NB4 (cell line): ENCODE measurements at regions not wholly inside any gene's neighbourhood (a gene's known extent, or its start where the extent isn't known, plus 50 kb on each side); places are given as distances from the start of the nearest gene placed in this dataset.

Source experiments
- DNase-seq: peaks from one replicate; pipeline ENCODE4 v3.0.0; 2010; ENCODE audit warnings: low read depth
- H3K4me3 ChIP-seq: one replicate; pipeline ENCODE4 v1.5.1; 2011; ENCODE audit warnings: mild to moderate bottlenecking, low read depth, low read length, moderate library complexity
- MYC ChIP-seq: IDR thresholded peaks from 2 replicates; pipeline ENCODE4 v1.6.1; 2011; ENCODE audit warnings: low read depth, low read length
- POLR2A ChIP-seq: IDR thresholded peaks from 2 replicates; pipeline ENCODE4 v1.6.1; 2011; ENCODE audit warnings: mild to moderate bottlenecking; ENCODE audit not compliant: insufficient read length; ENCODE audit errors: extremely low read depth
- TF ChIP-seq, protein P1 (sequence below): IDR thresholded peaks from one replicate; pipeline ENCODE4 v1.5.1; 2012; ENCODE audit warnings: low read depth, low read length
- TF ChIP-seq, protein P2 (sequence below): IDR thresholded peaks from 2 replicates; pipeline ENCODE4 v1.6.1; 2011; ENCODE audit warnings: low read depth, low read length

- H3K4me3 ChIP-seq: no peak overlapping the region
- TF ChIP-seq, protein P1, sequence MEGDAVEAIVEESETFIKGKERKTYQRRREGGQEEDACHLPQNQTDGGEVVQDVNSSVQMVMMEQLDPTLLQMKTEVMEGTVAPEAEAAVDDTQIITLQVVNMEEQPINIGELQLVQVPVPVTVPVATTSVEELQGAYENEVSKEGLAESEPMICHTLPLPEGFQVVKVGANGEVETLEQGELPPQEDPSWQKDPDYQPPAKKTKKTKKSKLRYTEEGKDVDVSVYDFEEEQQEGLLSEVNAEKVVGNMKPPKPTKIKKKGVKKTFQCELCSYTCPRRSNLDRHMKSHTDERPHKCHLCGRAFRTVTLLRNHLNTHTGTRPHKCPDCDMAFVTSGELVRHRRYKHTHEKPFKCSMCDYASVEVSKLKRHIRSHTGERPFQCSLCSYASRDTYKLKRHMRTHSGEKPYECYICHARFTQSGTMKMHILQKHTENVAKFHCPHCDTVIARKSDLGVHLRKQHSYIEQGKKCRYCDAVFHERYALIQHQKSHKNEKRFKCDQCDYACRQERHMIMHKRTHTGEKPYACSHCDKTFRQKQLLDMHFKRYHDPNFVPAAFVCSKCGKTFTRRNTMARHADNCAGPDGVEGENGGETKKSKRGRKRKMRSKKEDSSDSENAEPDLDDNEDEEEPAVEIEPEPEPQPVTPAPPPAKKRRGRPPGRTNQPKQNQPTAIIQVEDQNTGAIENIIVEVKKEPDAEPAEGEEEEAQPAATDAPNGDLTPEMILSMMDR: no peak
- TF ChIP-seq, protein P2, sequence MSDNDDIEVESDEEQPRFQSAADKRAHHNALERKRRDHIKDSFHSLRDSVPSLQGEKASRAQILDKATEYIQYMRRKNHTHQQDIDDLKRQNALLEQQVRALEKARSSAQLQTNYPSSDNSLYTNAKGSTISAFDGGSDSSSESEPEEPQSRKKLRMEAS: no peak
- TF ChIP-seq MYC (no peak), POLR2A (no peak)
- no peak for DNase-seq
These were observed 286.0 kb upstream of the CDH4 start for GRCh38 chr20:60966031-60966430.

DNA sequence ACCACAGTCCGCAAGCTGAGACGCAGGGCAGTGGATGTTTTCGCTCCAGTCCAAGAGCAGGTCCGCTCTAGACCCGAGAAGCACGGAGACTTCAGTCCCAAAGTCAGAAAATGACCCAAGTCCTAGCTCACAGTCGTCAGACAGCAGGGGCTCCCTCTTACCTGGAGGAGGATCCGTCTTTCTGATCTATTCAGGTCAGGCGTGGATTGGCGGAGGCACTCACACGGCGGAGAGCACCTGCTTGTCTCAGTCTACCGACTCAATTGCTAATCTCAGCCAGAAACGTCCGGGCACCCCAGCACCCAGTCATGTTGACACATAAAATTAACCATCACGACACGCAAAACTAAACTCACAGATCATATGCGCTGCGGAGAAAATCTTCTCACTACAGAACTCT is 285.3 kb upstream of the CDH4 start:
- DNase-seq: no peak
- TF ChIP-seq, protein P2: no peak
- no peak for TF ChIP-seq MYC
- TF ChIP-seq, protein P1: no peak
- TF ChIP-seq POLR2A: no peak
- no peak overlapping the region for H3K4me3 ChIP-seq

DNA sequence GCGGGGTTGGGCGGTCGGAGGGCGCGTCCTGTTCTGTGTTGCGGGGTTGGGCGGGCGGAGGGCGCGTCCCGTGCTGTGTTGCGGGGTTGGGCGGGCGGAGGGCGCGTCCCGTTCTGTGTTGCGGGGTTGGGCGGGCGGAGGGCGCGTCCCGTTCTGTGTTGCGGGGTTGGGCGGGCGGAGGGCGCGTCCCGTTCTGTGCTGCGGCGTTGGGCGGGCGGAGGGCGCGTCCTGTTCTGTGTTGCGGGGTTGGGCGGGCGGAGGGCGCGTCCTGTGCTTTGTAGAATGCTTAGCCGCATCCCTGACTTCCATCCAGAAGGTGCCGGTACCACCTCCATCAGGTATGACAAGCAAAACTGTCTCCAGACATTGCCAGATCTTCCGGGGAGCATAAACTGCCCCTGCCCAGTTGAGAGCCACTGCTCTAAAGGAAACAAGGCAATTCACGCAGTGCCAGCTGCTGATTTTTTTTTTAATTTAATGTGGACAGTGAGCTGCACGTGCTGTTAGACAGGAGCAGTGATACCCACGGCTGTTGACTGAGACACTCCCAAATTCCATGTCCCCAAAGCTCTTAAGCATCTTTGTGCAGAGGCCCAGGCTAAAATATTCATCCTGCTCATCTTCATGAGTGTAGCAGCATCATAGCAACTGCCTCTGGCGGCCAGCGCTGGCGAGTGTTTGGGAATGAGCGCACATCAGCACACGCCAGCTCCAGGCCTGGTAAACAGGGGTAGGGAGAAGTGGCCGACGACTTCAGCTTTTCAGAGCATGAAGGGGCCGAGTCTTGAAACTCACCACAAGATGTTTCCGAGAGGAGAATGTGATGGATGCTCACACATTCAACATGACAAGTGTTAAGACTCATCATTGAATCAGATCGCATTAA is 284.4 kb upstream of the CDH4 start:
- TF ChIP-seq MYC: no peak
- TF ChIP-seq, protein P2: no peak
- TF ChIP-seq, protein P1: no peak
- TF ChIP-seq POLR2A: no peak
- DNase-seq: no peak
- no peak overlapping the region for H3K4me3 ChIP-seq

DNA sequence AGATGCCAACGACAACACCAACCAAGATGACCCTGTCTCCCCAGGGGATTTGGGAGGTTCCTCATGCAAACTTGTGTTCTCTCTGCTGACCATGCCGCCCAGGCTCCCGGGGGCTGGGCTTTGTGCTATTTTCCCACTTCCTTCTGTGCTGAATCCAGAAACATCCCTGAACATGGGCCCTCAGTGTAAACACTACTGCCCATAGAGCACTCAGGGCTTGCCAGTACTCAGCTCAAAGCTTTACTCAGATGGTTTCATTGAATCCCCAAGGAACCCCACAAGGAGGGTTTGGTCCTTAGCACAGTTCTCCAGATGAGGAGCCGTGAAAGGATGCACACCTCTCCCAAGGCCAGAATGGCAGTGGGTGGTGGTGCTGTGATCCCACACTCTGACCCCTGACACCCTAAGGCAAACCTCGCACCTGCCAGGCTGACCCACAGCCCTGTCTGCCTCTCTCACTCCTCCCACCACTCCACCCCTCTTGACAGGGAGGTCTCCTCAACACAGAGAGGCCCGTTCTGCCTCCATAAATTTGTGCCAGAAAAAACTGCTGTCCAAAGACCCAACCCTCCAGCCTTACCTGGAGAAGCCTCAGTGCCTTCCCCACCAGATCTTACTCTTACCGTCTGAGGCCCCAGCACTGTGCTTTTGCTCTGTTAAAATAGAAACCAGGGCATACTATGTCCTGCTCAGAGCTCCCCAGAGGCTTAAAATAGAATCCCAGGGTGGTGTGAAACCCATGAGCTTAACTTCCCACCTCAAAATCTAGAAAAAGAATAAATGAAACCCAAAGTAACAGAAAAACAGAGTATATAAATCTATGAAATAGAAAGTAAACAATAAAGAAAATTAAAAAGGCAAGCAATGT is 283.0 kb upstream of the CDH4 start:
- no peak for DNase-seq
- no peak overlapping the region for H3K4me3 ChIP-seq
- TF ChIP-seq, protein P1: no peak
- TF ChIP-seq MYC (no peak), POLR2A (no peak)
- TF ChIP-seq, protein P2: no peak

GRCh38 chr20:60970601-60971000 is 281.5 kb upstream of the CDH4 start:
- no peak overlapping the region for H3K4me3 ChIP-seq
- TF ChIP-seq POLR2A: no peak
- no peak for DNase-seq

DNA sequence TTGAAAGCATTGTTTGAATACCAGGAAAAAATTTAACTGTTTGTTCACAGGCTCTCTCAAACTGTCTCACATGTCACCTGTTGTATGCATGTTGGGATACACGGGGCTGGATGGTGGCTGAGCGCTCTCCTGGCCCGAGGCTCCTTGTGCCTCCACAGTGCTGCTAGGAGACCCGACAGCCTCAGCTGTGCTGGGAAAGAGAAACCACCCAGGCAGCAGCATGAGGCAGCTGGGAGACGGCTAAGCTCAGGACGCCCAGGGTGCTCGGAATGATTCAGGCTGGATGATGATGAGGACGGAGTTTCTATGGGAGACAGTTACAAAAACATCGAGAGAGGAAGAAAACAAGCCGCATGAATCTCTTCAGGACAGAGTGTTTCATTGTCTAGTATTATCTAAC is 278.0 kb upstream of the CDH4 start:
- TF ChIP-seq POLR2A: no peak
- TF ChIP-seq, protein P2: no peak
- TF ChIP-seq, protein P1: no peak
- no peak for TF ChIP-seq MYC
- H3K4me3 ChIP-seq: no peak overlapping the region
- no peak for DNase-seq
